ENCODE measurements at regions not wholly inside any gene's neighbourhood (a gene's known extent, or its start where the extent isn't known, plus 50 kb on each side); places are given as distances from the start of the nearest gene placed in this dataset.

GRCh38 chr3:46085421-46086082, 58.3 kb upstream of the XCR1 start:
- DNase-seq (no peak), ATAC-seq (no peak)
- intact Hi-C loops (cut with DNase I, micrococcal nuclease): loop anchor here in 1 of 2 donors (10.0 kb wide), 1 partner anchor 321 kb away; no protein-coding TSS in a partner anchor
- H3K4me1 ChIP-seq (ENCODE audit: low read depth): no peaks in the 10 kb centered on the region
- H3K36me3 ChIP-seq (ENCODE audit: low read depth): no peaks in the 10 kb centered on the region
- no peak overlapping the region for H3K4me3 ChIP-seq
- TF ChIP-seq, protein P1, sequence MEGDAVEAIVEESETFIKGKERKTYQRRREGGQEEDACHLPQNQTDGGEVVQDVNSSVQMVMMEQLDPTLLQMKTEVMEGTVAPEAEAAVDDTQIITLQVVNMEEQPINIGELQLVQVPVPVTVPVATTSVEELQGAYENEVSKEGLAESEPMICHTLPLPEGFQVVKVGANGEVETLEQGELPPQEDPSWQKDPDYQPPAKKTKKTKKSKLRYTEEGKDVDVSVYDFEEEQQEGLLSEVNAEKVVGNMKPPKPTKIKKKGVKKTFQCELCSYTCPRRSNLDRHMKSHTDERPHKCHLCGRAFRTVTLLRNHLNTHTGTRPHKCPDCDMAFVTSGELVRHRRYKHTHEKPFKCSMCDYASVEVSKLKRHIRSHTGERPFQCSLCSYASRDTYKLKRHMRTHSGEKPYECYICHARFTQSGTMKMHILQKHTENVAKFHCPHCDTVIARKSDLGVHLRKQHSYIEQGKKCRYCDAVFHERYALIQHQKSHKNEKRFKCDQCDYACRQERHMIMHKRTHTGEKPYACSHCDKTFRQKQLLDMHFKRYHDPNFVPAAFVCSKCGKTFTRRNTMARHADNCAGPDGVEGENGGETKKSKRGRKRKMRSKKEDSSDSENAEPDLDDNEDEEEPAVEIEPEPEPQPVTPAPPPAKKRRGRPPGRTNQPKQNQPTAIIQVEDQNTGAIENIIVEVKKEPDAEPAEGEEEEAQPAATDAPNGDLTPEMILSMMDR (IDR thresholded peaks at IDR 0.05): no peak
- H3K9me3 ChIP-seq: no peaks in the 10 kb centered on the region

GRCh38 chr3:46083956-46084355, 56.7 kb upstream of the XCR1 start:
- intact Hi-C loops (cut with DNase I, micrococcal nuclease): loop anchor here in 1 of 2 donors (10.0 kb wide), 1 partner anchor 319 kb away; no protein-coding TSS in a partner anchor
- Histone ChIP-seq H3K4me3 (no peak overlapping the region), H3K36me3 (ENCODE audit: low read depth) (no peaks in the 10 kb centered on the region), H3K4me1 (ENCODE audit: low read depth) (no peaks in the 10 kb centered on the region), H3K9me3 (no peaks in the 10 kb centered on the region)
- TF ChIP-seq, protein P1 (IDR thresholded peaks at IDR 0.05): no peak
- ATAC-seq (no peak), DNase-seq (no peak)

DNA sequence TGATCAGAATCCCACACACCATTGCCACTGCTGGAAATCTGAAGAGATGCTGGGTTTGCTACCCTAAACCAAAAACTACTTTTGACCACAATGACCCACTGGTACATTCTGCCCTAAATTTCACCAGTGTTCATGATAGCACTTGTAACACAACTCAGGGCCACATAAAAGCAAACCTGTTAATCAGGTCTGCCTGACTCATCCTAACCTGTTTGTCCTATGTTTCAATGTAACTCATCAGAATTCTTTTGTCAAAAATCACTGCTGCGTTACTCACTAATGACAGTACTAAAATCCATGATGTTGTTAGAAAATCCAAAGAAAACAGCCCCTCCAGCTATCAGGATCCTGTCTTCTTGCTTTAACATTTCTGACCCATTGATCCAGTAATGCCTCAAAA, 55.6 kb upstream of the XCR1 start:
- no peaks in the 10 kb centered on the region for H3K36me3 ChIP-seq (ENCODE audit: low read depth)
- no peak overlapping the region for H3K4me3 ChIP-seq
- H3K9me3 ChIP-seq: no peaks in the 10 kb centered on the region
- ATAC-seq (no peak), DNase-seq (no peak)
- H3K4me1 ChIP-seq (ENCODE audit: low read depth): no peaks in the 10 kb centered on the region
- intact Hi-C loops (cut with DNase I, micrococcal nuclease): loop anchor here in 1 of 2 donors (10.0 kb wide), 1 partner anchor 318 kb away; no protein-coding TSS in a partner anchor
- TF ChIP-seq, protein P1 (IDR thresholded peaks at IDR 0.05): no peak

GRCh38 chr3:46082021-46082420, 54.7 kb upstream of the XCR1 start:
- no peaks in the 10 kb centered on the region for H3K4me1 ChIP-seq (ENCODE audit: low read depth)
- ATAC-seq: no peak
- DNase-seq: no peak
- H3K9me3 ChIP-seq: no peaks in the 10 kb centered on the region
- TF ChIP-seq, protein P1 (IDR thresholded peaks at IDR 0.05): no peak
- no peak overlapping the region for H3K4me3 ChIP-seq
- intact Hi-C loops (cut with DNase I, micrococcal nuclease): loop anchor here in 1 of 2 donors (10.0 kb wide), 1 partner anchor 317 kb away; no protein-coding TSS in a partner anchor
- H3K36me3 ChIP-seq (ENCODE audit: low read depth): no peaks in the 10 kb centered on the region

DNA sequence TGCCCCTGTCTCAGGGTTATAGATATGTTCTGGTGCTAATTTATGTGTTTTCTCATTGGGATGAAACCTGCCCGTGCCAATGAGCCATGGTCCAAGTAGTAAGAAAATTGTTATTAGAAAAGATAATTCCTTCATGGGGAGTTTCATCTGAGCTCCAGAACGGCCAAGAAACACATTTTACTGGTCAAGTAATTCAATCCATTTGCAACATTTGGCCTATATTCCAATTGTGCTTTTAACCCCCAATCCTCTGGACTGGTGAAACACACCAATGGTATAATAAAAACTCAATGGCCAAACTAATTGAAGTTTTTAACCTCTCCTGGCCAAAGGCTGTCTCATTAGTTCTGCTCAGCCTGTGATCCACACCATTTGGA, 53.7 kb upstream of the XCR1 start:
- DNase-seq (no peak), ATAC-seq (no peak)
- H3K36me3 ChIP-seq (ENCODE audit: low read depth): no peaks in the 10 kb centered on the region
- no peak overlapping the region for H3K4me3 ChIP-seq
- H3K9me3 ChIP-seq: no peaks in the 10 kb centered on the region
- intact Hi-C loops (cut with DNase I, micrococcal nuclease): loop anchor here in 1 of 2 donors (10.0 kb wide), 1 partner anchor 316 kb away; no protein-coding TSS in a partner anchor
- TF ChIP-seq, protein P1 (IDR thresholded peaks at IDR 0.05): no peak
- H3K4me1 ChIP-seq (ENCODE audit: low read depth): no peaks in the 10 kb centered on the region

Data from mucosa of descending colon (tissue), 3 donors.